AG04449 (cell line): ENCODE measurements at regions not wholly inside any gene's neighbourhood (a gene's known extent, or its start where the extent isn't known, plus 50 kb on each side); places are given as distances from the start of the nearest gene placed in this dataset.

Experiments used
- CTCF ChIA-PET: fragments of 350-600 bp; formaldehyde crosslinking; extraction: SDS; loops from one replicate; lab custom pipeline; 2021; ENCODE audit warnings: antibody characterized with exemption; lab: Yijun Ruan, JAX
- POLR2A ChIA-PET: fragments of 400-600, 350-600 bp; formaldehyde crosslinking; extraction: SDS; loops from one replicate; lab custom pipeline; 2020; ENCODE audit warnings: antibody characterized with exemption, inconsistent platforms; lab: Yijun Ruan, JAX
- DNase-seq: peaks from one replicate; pipeline ENCODE4 v3.0.0-alpha.2; 2010; ENCODE audit warnings: low read depth, low spot score
- H3K4me3 ChIP-seq: 2 replicates; pipeline ENCODE4 v1.5.1; 2011; ENCODE audit warnings: low read depth, mild to moderate bottlenecking, control low read depth, low read length
- TF ChIP-seq, protein P1 (sequence below): IDR thresholded peaks from one replicate; pipeline ENCODE4 v1.5.1; 2011; ENCODE audit warnings: mild to moderate bottlenecking, moderate library complexity, low read length, control low read depth, inconsistent platforms; ENCODE audit not compliant: insufficient read depth; ENCODE audit errors: missing control alignments

DNA sequence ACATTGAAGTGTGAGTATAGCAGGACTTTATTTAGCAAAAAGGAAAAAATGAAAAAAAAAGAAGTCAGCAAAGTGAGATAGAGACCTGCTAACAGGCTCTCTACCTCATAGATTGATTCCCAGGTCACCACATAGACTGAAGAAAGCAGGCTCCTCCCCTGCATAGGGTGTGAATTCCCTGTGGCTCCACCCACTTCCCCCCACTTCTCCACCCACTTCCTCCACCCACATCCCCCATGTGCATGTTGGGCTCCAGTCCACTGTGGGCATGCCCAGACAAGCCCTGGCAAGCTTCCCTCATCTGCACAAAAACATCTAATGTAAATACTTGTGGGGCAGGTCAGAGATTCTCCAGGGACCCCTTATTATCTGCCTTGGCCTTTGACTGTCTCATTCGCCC, 97.8 kb downstream of the TMEM47 start:
- no peak for DNase-seq

DNA sequence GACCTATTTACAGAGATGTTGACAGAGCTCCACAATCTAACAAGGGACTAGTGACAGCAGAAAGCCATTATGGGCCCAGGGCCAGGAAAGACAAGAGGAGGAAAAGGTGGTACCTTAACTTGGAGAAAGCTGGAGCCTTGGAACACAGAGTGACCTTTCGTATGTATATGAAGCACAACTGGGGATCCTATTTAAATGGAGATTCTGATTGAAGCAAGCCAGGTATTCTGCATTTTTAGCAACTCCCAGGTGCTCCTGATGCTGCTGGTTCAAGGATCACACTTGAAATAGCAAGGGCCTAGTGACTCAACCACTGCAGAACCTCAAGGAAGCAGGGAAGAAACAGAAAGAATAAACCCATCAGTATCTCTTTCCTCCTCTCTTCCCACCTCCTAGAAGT, 99.4 kb downstream of the TMEM47 start:
- POLR2A ChIA-PET, result no interaction called here
- TF ChIP-seq, protein P1, sequence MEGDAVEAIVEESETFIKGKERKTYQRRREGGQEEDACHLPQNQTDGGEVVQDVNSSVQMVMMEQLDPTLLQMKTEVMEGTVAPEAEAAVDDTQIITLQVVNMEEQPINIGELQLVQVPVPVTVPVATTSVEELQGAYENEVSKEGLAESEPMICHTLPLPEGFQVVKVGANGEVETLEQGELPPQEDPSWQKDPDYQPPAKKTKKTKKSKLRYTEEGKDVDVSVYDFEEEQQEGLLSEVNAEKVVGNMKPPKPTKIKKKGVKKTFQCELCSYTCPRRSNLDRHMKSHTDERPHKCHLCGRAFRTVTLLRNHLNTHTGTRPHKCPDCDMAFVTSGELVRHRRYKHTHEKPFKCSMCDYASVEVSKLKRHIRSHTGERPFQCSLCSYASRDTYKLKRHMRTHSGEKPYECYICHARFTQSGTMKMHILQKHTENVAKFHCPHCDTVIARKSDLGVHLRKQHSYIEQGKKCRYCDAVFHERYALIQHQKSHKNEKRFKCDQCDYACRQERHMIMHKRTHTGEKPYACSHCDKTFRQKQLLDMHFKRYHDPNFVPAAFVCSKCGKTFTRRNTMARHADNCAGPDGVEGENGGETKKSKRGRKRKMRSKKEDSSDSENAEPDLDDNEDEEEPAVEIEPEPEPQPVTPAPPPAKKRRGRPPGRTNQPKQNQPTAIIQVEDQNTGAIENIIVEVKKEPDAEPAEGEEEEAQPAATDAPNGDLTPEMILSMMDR, result no peak
- no peak for DNase-seq
- CTCF ChIA-PET, result no interaction called here
- no peak overlapping the region for H3K4me3 ChIP-seq

More for the DNA sequence above, 97.8 kb downstream of the TMEM47 start:
- no peak overlapping the region for H3K4me3 ChIP-seq
- TF ChIP-seq, protein P1, result no peak
- POLR2A ChIA-PET, result no interaction called here
- CTCF ChIA-PET, result no interaction called here

DNA sequence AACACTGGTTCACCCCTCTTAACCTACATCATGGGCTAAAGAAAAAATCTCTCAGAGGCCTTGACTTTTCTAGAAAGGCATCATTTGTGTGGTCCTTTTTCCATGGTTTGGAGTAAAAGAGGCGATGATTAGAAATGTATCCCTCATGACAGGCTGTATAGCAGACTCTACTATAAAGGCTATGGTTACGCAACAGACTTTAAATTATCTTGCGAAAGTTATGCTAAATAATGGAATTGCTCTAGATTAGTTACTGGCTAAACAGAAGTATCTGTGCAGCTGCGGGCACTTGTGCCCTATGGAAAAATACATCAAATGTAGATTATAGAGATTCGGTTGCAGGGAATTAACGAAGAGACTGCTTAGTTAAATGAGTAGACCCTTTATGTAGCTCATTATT, 101.6 kb downstream of the TMEM47 start:
- TF ChIP-seq, protein P1, result no peak
- no peak for DNase-seq
- POLR2A ChIA-PET, result no interaction called here
- H3K4me3 ChIP-seq, result no peak overlapping the region
- CTCF ChIA-PET, result no interaction called here

DNA sequence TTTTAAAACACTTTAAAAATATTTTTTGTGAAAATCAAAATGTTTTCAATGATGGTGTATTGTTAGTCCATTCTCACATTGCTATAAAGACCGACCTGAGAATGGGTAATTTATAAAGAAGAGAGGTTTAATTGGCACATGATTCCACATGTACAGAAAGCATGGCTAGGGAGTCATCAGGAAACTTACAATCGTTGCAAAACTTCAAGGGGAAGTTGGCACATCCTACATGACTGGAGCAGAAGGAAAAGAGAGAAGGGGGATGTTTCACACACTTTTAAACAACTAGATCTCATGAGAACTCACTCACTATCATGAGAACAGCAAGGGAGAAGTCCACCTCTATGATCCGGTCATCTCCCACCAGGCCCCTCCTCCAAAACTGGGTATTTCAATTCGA, 110.7 kb downstream of the TMEM47 start:
- no peak overlapping the region for H3K4me3 ChIP-seq
- POLR2A ChIA-PET, result no interaction called here
- CTCF ChIA-PET, result no interaction called here
- TF ChIP-seq, protein P1, result no peak
- DNase-seq, result no peak

DNA sequence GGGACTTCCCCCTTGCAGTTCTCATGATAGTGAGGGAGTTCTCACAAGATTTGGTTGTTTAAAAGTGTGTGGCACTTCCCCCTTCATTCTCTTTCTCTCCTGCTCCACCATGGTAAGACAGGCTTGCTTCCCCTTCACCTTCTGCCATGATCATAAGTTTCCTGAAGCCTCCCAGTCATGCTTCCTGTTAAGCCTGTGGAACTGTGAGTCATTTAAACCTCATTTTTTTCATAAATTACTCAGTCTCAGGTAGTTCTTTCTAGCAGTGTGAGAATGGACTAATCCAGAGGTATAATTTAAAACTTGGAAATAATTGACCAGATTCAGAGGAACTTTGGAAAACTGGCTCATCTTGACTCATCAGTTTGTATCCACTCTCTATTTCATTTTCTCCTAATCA, 129.0 kb downstream of the TMEM47 start:
- CTCF ChIA-PET, result no interaction called here
- no peak for DNase-seq
- TF ChIP-seq, protein P1, result no peak
- POLR2A ChIA-PET, result no interaction called here
- no peak overlapping the region for H3K4me3 ChIP-seq

DNA sequence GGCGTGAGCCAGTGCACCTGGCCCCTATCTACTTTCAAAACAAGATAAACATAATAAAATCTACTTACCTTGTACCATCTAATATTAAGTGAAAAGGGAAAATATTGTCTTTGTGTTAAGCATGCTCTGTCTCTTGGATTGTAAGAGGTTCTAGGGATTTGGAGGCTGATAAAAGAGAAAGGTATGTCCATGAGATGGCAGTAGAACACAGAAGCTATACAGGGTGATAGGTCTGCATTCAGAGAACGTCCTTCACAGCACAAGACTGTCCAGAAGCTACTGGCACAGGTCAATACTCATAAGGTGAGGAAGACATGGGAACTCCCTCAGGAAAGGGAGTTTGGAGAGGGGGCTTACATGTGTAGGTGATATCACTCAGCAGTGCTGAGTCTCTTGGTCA, 135.5 kb downstream of the TMEM47 start:
- H3K4me3 ChIP-seq, result no peak overlapping the region
- CTCF ChIA-PET, result no interaction called here
- DNase-seq, result no peak

More for the DNA sequence above, 135.5 kb downstream of the TMEM47 start:
- TF ChIP-seq, protein P1, result no peak
- POLR2A ChIA-PET, result no interaction called here
